HUDEP-2 (cell line): ENCODE measurements at regions not wholly inside any gene's neighbourhood (a gene's known extent, or its start where the extent isn't known, plus 50 kb on each side); places are given as distances from the start of the nearest gene placed in this dataset.

Source experiments
- DNase-seq, 76 experiments: peaks; one replicate each; lab custom pipeline; 2025; ENCODE audit not compliant: unreplicated experiment in 76 of 76; lab: John Stamatoyannopoulos, UW

GRCh38 chr7:89401099-89401498, 605.6 kb upstream of the TEX47 start:
- DNase-seq: no peak

GRCh38 chr7:89401690-89402089, 606.2 kb upstream of the TEX47 start:
- no peak for DNase-seq

- DNase-seq: no peak
Measured at GRCh38 chr7:89451911-89452310, 656.4 kb upstream of the TEX47 start.

DNA sequence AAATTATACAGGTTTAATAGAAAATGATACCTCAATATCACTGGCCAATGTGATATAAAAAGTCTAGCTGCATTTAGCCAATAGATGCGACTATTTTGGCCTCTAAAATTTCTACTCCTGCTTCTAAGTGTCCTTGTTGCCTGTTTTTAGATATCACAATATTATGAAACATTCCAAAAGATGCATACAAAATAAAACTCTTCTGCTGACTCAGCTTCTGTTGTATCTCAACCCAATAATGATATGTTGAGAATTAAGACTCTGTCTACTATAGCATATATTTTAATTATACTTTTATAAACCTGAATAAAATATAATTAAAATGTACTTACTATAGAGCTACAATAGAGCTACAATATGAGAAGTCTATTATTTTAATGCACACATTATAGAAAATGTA, 661.0 kb upstream of the TEX47 start:
- no peak for DNase-seq

DNA sequence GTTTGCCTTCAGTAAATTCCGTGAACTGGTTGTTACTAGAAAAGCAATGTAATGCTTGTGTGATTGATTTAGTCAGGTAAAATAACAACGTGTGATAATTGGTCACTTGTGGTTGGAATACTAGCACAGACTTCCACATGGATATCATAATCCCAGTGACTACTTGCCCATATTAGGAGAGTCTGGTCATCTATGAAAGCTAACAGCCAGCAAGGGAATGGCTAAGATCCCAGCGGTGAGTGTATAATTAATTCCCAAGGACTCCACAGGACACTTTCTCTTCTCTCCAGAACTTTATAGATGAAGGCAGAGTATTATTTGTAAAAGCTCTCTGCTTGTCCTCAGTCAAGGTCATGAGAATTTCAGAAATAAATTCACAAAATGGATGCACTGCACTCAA, 662.6 kb upstream of the TEX47 start:
- no peak for DNase-seq

- no peak for DNase-seq
Measured at GRCh38 chr7:89474456-89474855, 678.9 kb upstream of the TEX47 start.

DNA sequence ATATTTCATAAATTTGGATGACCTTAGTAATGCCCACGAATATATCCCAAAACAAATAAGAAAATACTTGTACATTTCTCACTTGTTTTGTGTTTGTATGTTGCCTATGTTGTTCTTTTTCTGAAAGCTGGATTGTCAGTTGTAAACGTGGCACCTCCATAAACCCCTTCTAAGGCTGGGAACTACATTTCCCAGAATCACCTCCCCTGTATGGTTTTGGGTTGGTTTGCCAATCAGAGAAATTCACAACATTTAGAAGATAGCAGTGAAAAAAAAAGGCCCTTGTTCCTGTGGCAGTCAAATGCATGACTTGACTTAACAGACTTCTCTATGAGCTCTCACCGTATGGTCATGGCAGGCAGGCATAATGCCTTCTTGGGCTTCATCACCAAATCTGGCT, 676.3 kb upstream of the STEAP1 start:
- no peak for DNase-seq

DNA sequence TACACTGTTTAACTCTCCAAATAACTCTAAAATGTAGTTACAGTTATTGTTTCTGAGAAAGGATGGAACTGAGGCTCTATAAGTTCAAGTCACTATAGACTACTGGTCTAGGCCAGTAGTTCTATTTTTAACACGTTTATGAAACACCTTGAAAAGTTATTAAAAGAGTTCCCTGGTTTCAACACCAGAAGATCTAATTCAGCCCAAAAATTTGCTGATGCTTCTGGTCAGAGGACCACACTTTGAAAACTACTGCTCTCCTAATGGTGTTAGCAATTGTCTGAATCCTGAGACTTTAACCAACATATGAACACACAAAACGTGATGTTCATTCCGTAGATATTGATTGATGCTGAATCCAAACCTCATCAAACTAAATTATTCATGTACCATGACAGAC, 658.6 kb upstream of the STEAP1 start:
- DNase-seq: no peak

GRCh38 chr7:89500084-89500483, 654.2 kb upstream of the STEAP1 start:
- DNase-seq: no peak

- DNase-seq: no peak
Measured at GRCh38 chr7:89503281-89503680, 651.0 kb upstream of the STEAP1 start.

DNA sequence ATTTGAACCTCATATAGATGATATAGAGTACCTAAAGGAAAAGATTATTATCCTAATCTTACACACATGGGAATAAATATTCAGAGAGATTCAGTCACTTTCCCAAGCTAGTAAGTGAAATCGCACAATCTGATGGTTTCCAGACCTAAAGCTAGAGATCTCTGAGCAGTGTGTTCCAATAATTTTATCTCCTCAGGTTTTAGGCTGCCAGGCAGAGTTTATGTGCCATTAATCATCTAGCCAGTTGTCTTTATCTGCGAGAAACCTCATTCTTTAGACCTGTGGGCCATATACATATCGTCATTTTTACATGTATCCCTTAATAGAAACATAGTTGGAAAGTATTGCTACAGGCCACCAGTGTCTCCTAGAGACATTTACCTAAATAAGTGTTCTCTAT, 647.2 kb upstream of the STEAP1 start:
- no peak for DNase-seq

- no peak for DNase-seq
Measured at GRCh38 chr7:89511900-89512299, 642.4 kb upstream of the STEAP1 start.

DNA sequence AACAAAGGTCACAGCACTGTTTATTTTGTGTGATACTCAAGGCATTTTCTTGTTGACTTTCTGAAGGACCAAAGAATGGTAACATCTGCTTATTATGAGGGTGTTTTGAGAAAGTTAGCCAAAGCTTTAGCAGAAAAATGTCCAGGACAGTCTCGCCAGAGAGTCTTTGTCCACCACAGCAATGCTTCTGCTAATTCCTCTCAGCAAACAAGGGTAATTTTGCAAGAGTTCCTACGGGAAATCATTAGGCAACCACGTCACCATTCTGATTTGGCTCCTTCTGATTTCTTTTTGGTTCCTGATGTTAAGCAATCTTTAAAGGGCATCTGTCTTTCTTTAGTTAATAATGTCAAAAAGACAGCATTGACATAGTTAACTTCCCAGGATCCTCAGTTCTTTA, 639.3 kb upstream of the STEAP1 start:
- no peak for DNase-seq

- no peak for DNase-seq
Measured at GRCh38 chr7:89517815-89518214, 636.5 kb upstream of the STEAP1 start.

GRCh38 chr7:89549768-89550167, 604.5 kb upstream of the STEAP1 start:
- DNase-seq: no peak

DNA sequence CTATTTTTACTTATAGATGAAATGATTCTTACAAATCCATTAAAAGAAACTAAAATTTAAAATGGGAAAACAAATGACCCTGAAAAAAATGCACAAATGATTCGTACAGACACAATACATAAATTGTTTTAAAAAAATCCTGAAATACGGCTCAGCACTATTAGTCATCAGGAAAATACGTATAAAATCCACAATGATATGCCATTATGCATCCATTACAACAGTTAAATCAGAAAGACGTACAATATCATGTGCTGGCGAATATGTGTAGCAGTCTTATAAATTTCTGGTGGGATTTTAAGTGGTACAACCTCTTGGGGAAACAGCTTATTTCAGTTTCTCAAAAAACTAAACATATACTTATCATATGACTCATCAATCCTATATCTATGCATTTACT, 600.1 kb upstream of the STEAP1 start:
- DNase-seq: no peak

DNA sequence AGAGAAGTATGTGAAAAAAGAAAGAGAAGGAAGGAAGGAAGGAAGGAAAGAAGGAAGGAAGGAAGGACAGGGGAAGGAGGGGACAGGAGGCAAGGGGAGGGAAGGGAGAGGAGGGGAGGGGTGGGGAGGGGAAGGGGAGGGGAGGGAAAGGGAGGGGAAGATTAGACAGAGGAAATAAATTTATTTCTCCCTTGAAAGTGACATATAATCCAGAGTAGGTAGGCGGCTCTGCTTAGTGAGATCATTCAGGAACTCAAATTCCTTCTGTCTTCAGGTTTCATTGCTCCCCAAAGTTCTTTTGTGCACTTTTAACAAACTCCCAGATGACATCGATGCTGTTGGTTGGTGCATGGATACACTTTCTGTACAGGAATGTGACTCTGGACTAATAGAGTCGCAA, 594.7 kb upstream of the STEAP1 start:
- DNase-seq: no peak

DNA sequence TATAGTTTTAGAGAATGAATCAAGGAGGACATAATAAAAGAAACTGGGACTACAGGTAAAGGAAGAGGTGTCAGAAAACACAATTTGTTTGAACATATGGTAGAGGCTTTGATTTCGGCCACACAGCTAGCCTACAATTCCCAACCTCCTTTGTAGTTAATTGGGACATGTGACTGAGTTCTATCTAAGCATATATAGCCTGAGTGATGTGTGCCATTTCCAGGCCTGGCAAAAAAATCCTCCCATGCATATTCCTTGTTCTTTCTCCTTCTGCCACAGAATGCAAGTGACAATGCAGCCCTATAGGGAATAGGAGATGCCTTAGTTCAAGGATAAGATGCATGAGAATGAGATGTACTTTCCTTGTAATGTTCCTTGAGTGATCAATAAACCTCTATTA, 590.7 kb upstream of the STEAP1 start:
- no peak for DNase-seq

- DNase-seq: no peak
Measured at GRCh38 chr7:89584896-89585295, 569.4 kb upstream of the STEAP1 start.

DNA sequence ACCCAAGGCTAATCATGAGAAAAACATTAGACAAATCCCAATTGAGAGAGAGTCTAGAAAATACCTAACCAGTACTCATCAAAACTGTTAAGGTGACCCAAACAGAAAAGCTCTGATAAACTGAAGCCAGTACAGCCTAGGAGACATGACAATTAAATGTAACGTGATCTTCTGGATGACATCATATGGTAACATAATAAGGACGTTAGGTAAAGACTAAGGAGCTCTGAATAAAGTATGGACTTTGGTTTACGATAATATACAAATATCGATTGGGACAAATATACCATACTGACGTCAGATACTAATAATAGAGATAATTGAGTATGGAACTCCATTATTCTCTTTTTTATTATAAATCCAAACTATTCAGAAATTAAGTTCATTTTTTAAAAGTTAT, 561.1 kb upstream of the STEAP1 start:
- DNase-seq: no peak

- DNase-seq: no peak
Measured at GRCh38 chr7:89602984-89603383, 551.3 kb upstream of the STEAP1 start.

- DNase-seq: no peak
Measured at GRCh38 chr7:89605362-89605761, 548.9 kb upstream of the STEAP1 start.

DNA sequence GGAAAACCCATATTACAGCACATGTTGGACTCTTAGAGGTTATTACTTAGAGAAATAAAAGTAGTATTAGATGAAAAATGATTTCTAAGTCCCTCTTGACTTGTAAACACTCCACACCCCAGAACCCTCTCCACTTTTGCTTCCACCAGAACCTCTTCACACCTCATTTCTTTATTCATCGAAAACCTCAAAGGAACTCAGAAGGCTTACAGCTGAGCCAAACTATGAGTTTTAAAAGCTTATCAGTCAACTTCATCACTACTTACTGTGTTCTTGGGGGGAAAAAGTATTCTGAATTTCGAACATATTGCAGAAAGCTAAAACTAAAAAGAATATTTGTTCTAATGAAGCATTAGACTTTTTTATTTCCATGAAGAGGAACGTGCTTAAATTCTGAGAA, 547.8 kb upstream of the STEAP1 start:
- no peak for DNase-seq

DNA sequence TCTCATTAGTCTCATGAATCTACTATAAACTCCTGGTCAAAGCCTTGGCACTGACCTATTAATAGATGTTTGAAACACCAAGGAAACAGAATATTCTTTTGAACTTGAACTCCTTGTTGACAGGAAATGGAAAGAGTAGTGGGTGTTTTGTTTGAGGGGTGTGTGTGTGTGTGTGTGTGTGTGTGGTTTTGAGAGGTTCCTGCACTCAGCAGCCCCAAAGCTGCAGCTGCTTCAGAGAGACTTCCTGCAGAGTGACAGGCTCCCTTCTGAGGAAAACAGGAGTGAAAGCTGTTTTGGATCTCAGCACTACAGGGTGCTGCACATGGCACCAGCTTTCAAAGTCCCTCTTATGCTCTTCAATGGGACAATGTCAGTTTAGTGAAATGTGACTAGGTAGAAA, 546.5 kb upstream of the STEAP1 start:
- DNase-seq: no peak
